Activated T-cell treated with anti-CD3 and anti-CD28 coated beads, Interleukin-2, amount 50 U/mL, for 4 hours (primary cell): ENCODE measurements at regions not wholly inside any gene's neighbourhood (a gene's known extent, or its start where the extent isn't known, plus 50 kb on each side); places are given as distances from the start of the nearest gene placed in this dataset.
"Not testable (repeated sequence)": the region's sequence is repeated elsewhere in the genome, so short reads cannot be mapped to it uniquely, and the experiment has no call there.

Experiments used
- ATAC-seq, 2 donors: fragments of 200-7000 bp; cut with Tn5 transposase; one replicate each; pipeline ENCODE4 v1.10.0; 2021
- DNase-seq: peaks from one replicate; pipeline ENCODE4 v3.0.0-alpha.2; 2020
- H3K27me3 Mint-ChIP-seq: one replicate; pipeline ENCODE4 v1.8.0; 2021; ENCODE audit warnings: low read depth, mixed read lengths
- H3K36me3 Mint-ChIP-seq: one replicate; pipeline ENCODE4 v1.8.0; 2022; ENCODE audit warnings: mixed read lengths; ENCODE audit not compliant: insufficient read depth
- H3K4me1 Mint-ChIP-seq: one replicate; pipeline ENCODE4 v1.8.0; 2021; ENCODE audit warnings: low read depth, mixed read lengths
- H3K4me3 Mint-ChIP-seq: one replicate; pipeline ENCODE4 v1.8.0; 2021; ENCODE audit warnings: mild to moderate bottlenecking, moderate library complexity, mixed read lengths
- H3K9me3 Mint-ChIP-seq: one replicate; pipeline ENCODE4 v1.8.0; 2021; ENCODE audit warnings: mixed read lengths

DNA sequence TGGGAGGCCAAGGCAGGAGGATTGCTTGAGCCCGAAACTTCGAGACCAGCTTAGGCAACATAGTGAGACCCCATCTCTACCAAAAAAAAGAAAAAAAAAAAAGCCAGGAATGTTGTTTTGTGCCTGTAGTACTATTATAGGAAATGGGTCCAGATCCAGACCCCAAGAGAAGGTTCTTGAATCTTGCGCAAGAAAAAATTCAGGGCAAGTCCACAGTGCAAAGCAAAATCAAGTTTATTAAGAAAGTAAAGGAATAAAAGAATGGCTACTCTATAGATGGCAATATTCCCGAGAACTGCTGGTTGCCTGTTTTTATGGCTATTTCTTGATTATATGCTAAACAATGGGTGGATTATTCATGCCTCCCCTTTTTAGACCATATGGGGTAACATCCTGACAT lies 51.2 kb upstream of the RDX start:
- no peak overlapping the region for H3K4me3 Mint-ChIP-seq
- no peak for ATAC-seq
- peaks cover 61% of the 10 kb centered on the region for H3K4me1 Mint-ChIP-seq
- peaks cover 5% of the 10 kb centered on the region for H3K9me3 Mint-ChIP-seq
- H3K27me3 Mint-ChIP-seq, result no peaks in the 10 kb centered on the region
- no peak for DNase-seq
- no peaks in the 10 kb centered on the region for H3K36me3 Mint-ChIP-seq

DNA sequence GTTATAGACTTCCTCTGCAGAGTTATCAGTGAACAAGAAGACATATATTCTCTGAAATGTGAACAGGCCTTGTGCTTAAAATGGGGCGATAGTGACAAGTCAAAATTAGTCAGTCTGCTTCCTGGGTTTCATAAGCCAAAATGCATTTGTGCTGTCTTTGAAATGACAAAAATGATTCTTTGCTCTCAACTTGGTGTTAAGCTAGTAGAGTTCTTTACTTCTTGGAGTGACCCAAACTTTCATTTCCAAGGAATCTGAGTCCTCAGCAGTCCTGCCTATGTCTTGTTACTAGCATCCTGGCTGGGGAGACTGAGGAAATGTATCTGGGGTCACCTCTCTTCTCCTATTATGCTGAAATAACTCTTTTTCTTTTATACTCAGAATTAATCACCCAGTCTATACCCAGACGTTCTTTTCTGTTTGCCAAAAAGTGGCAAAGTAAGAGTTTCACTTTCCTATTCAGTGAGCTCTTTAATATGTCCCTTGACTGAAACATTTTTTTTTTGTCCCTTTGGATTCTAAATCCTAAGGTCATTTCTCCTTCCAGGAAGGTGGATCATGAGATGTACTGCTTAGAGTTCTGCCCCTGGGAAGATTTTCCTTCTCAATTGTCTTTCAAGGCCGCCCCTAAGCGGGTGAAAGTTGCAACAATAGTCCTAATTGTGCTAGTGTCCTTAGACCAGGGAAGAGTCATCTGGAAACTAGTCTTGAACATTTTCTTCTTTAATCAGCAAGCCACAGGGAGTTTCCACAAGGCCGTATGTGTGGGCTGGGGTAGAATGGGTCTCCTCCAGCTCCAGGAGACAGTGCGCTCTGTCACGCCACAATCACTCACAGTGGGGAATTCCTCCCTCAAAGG lies 53.0 kb upstream of the RDX start:
- H3K4me1 Mint-ChIP-seq, result peaks cover 56% of the 10 kb centered on the region

DNA sequence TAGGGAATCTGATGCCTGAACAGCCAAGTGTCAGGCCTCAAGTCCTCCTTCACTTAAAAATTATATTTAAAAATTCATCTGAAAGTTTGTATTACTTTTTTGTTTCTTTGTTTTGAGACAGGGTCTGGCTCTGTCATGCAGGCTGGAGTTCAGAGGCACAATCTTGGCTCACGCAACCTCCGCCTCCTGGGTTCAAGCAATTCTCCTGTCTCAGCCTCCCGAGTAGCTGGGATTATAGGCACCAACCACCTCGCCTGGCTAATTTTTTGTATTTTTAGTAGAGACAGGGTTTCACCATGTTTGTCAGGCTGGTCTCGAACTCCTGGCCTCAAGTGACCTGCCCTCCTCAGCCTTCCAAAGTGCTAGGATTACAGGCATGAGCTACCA lies 53.6 kb upstream of the RDX start:
- not testable (repeated sequence) for H3K36me3 Mint-ChIP-seq, H3K4me3 Mint-ChIP-seq, H3K9me3 Mint-ChIP-seq, ATAC-seq, DNase-seq, H3K27me3 Mint-ChIP-seq
- H3K4me1 Mint-ChIP-seq, result peaks cover 56% of the 10 kb centered on the region

More for the DNA sequence above, 53.0 kb upstream of the RDX start:
- no peaks in the 10 kb centered on the region for H3K36me3 Mint-ChIP-seq
- H3K9me3 Mint-ChIP-seq, result no peaks in the 10 kb centered on the region
- H3K27me3 Mint-ChIP-seq, result no peaks in the 10 kb centered on the region
- peak; percentile 25 for DNase-seq
- peak overlapping the region; percentile 67 for H3K4me3 Mint-ChIP-seq
- peak; percentile 80 to 82 for ATAC-seq

DNA sequence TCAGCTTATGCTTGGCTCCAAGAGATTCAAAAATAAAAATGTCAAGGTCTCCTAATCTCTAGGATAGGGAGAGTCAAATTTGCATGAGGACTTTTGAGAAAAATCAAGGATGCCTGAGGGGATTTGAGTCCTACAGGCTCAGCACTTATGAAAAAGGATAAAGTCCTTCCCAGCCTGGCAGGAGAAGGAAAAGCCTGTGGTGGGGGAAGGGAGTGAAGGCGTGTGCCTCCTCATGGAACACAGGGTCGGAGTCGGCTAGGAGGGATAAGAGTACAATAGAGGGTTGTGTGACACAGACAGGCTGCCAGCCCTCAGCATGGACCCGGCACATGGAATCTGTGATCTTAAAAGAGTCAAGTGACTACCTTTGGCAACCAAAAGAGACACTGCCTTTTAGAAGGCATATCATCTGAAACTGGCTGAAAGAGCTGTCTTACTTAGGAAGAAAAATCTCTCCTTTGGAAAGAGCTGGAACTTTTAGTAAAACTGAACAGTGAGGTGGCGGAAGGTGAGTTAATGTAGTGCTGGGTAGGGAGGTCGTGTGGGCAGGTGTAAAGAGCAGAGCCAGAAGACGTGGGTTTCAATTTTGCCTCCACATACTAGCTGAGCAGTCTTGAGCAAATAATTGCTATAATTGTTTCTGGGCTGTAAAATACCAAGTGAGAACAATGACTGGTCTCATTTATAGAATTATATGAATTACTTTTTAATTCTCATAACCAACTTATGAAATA lies 58.8 kb upstream of the RDX start:
- no peaks in the 10 kb centered on the region for H3K9me3 Mint-ChIP-seq
- no peak for DNase-seq
- H3K4me1 Mint-ChIP-seq, result peaks cover 20% of the 10 kb centered on the region
- no peaks in the 10 kb centered on the region for H3K27me3 Mint-ChIP-seq
- ATAC-seq, result peak in 1 of 2 donors; percentile 47
- H3K4me3 Mint-ChIP-seq, result no peak overlapping the region
- no peaks in the 10 kb centered on the region for H3K36me3 Mint-ChIP-seq

DNA sequence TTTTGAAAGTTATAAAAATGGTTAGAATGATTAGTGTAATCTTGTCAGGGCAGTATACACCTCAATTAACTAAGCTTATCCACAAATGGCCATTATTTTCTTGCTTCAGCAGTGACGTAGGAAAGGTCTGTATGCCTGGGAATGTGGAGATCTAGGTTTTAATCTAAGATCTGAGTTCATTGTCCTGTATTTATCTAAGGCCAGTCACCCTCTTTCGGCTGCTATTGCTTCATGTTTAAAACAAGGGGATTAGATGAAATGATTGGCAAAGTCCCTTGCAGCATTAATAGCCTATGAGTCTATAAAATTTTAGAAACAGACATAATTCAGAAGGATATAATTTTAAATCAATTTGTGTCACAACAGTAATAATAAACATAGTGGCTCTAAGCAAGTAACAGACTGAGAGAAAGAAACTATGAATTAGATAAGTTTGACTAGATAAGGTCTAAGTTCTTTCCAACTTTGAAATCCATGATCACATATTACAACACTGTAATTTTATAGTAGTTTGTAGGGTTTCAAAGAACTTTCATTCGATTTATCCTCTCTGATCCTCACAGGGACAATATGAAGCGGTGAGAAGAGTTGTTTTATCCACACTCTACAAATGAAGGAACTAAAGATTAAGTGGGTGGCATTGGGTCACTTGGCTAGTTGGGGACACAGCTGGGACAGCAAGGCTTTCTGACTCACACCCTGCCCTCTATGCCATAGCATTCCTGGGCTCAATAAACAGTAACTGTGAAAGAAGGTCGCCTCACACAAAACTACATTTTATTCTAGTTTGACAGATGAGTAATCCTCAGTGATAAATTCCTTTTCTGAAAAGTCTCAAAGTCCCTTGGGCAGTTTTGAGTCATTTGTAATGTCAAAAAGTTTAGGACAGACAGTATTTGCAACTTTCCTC lies 60.6 kb upstream of the RDX start:
- DNase-seq, result no peak
- no peaks in the 10 kb centered on the region for H3K36me3 Mint-ChIP-seq
- H3K4me3 Mint-ChIP-seq, result no peak overlapping the region
- H3K4me1 Mint-ChIP-seq, result peaks cover 12% of the 10 kb centered on the region
- H3K9me3 Mint-ChIP-seq, result no peaks in the 10 kb centered on the region
- H3K27me3 Mint-ChIP-seq, result no peaks in the 10 kb centered on the region
- peak; percentile 43 to 59 for ATAC-seq

DNA sequence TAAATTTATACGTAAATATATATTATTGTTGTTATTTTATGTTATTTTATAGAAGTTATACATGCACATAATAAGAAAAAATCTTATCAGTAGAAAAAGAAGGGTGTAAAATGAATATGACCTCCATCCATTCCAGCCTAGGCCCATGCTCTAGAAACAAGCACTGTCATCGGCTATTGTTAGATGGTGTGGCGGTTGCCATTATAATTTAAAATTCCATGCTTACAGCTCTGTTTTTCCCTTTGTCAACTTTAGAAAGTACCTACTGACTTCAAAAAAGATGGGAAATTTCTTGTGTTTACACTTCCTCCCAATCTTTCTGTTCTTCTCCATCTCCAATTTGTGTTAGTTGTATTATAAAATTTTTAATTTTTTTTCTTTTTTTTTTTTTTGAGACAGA lies 61.9 kb upstream of the RDX start:
- Mint-ChIP-seq H3K27me3 (no peaks in the 10 kb centered on the region), H3K36me3 (no peaks in the 10 kb centered on the region), H3K4me1 (peaks cover 12% of the 10 kb centered on the region), H3K4me3 (no peak overlapping the region), H3K9me3 (no peaks in the 10 kb centered on the region)
- ATAC-seq, result no peak
- no peak for DNase-seq

DNA sequence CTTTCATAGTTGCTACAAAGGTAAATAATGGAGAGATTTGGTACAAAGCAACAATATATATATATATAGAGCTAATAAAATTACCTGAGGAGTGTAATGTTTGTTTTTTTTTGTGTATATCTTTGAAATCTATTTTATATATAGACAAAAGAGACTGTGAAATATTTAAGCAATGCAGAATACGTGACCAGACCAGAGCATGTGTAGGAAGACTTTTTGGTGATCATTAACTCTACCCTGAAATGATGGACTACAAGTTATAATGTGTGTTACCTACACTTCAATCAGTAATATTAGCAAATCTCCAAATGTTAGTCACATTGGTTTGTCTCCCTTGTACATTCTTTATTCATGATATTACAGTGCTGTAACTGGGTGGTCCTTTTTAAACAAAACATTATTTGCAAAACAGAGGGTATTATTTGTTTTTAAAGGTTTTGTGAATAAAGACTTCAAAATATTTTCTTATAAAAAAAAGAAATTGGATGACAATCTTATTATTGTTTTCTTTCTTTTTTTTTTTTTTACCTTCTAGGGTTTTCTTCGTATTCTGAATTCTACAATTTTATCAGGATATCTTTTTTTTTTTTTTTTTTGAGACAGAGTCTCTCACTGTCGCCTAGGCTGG lies 64.5 kb upstream of the RDX start:
- H3K27me3 Mint-ChIP-seq, ATAC-seq: not testable (repeated sequence)

DNA sequence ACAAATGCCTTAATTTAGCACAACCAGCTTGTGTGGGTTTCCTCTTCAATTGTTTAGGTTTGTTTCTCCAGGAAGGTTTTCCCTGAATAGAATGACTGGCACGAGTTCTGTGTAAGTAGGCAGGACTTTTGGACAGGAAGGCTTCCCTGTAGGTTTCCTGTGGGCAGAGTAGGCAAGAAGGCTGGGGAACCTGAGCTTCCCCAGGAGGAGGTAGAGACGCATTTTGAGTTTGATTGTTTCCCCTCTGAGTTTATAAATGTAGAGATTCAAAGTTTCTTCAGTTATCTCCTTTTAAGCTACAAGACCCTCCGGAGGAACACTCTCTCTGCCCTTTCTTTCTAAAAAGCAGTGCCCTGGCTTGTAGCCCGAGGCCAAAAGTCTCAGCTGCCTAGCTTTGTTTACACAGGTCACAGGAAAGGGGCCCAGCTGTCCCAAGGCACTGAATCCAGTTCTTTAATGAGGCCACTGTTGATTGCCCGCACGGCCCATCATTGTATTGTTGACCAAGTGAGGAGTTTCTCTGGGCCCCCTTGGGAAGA lies 66.6 kb upstream of the RDX start:
- no peak overlapping the region for H3K4me3 Mint-ChIP-seq
- no peaks in the 10 kb centered on the region for H3K36me3 Mint-ChIP-seq
- H3K9me3 Mint-ChIP-seq, result no peaks in the 10 kb centered on the region
- ATAC-seq (no peak), DNase-seq (no peak)
- H3K4me1 Mint-ChIP-seq, result no peaks in the 10 kb centered on the region
- no peaks in the 10 kb centered on the region for H3K27me3 Mint-ChIP-seq

More for the DNA sequence above, 64.5 kb upstream of the RDX start:
- H3K9me3 Mint-ChIP-seq, DNase-seq, H3K4me3 Mint-ChIP-seq, H3K36me3 Mint-ChIP-seq, H3K4me1 Mint-ChIP-seq: not testable (repeated sequence)

DNA sequence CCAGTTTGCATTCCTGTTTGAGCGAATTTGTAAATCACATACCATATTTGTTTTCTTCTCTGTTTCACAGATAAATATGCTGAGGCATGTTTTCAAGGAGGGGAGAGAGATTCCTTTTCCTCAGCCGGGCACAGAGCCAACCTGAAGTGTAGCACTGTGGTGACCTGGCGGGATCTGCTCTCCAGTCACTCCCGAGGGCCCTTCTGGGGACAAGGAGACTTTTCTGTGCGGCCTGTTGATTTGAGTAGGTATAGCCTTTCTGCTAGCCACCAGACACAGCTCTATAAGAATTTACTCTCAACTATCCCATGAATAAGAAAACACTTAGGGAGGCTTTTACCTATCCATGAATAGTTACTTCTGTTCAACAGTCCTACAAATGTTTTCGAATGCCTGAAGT lies 63.5 kb upstream of the FDX1 start:
- H3K4me1 Mint-ChIP-seq, result no peaks in the 10 kb centered on the region
- no peaks in the 10 kb centered on the region for H3K9me3 Mint-ChIP-seq
- DNase-seq, result no peak
- H3K4me3 Mint-ChIP-seq, result no peak overlapping the region
- H3K36me3 Mint-ChIP-seq, result no peaks in the 10 kb centered on the region
- H3K27me3 Mint-ChIP-seq, result no peaks in the 10 kb centered on the region
- ATAC-seq, result no peak

DNA sequence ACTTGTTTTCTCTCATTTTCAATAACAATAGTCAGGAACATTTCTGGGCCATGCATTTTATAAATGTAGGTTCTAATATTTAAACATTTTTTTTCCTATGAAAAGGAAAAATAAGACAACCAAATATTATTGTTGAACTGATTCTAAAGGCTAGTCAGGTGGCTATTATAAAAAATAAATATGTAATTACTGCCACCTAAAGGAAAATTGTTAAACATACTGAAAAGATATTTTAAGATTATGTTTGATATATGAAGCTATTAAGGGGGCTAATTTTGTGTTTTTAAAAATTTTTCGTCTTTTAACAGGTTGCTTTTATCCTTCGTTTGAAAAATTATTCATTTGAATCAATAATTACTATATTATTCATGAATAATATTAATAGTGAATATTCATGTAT lies 62.2 kb upstream of the FDX1 start:
- Mint-ChIP-seq H3K9me3 (no peaks in the 10 kb centered on the region), H3K4me1 (no peaks in the 10 kb centered on the region), H3K4me3 (no peak overlapping the region), H3K27me3 (no peaks in the 10 kb centered on the region), H3K36me3 (no peaks in the 10 kb centered on the region)
- DNase-seq (no peak), ATAC-seq (no peak)

DNA sequence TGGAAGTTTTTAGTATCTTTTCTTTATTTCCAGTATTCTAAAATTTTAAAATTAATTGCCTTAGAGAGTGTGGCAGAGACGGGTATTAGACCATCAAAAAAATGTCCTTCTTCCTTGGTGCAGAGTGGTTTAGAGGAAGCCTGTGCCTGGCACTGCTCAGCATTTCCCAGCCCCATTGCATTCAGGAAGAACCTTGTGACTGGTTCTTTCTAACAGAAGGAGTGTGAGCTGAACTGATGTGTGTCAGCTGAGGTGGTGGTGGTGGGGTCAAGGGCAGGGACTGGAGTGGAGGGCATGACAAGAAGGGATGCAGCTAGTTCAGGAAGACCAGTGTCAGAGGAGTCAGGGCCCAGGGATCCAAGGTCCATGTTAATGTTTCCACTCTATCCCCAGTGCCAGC lies 58.7 kb upstream of the FDX1 start:
- no peaks in the 10 kb centered on the region for H3K36me3 Mint-ChIP-seq
- DNase-seq (no peak), ATAC-seq (no peak)
- H3K9me3 Mint-ChIP-seq, result no peaks in the 10 kb centered on the region
- peaks cover 8% of the 10 kb centered on the region for H3K4me1 Mint-ChIP-seq
- no peak overlapping the region for H3K4me3 Mint-ChIP-seq
- H3K27me3 Mint-ChIP-seq, result no peaks in the 10 kb centered on the region

DNA sequence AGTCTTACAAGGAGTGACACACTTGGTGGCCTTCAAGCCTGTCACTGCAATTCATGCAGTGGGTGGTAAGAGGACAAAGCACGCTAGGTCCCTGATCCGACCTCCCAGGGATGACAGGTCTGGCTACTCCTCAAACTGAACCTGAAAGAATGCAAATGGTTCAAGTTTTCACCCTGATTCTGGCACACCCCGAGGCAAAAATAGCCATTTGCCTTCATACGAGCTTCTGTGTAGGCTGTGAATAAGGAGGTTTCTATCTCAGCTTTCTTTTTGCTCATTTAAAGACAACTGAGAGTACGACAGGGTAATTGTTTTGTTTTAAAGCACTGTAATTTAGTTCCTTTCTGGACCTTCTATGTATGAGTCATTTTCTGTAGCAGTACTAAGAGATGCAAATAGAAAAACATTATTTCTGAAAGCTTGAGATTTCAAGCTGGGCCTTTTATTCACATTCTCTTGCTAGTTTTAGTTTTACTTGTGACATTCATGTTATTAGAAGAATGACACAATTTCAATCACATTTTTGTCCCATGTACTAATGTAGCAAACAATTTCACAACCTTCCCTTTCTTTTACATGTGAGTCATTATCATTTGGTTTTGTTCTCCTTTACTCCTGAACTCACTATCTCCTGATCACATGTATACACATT lies 56.6 kb upstream of the FDX1 start:
- peaks cover 12% of the 10 kb centered on the region for H3K4me1 Mint-ChIP-seq
- H3K9me3 Mint-ChIP-seq, result no peaks in the 10 kb centered on the region
- H3K27me3 Mint-ChIP-seq, result no peaks in the 10 kb centered on the region
- no peak overlapping the region for H3K4me3 Mint-ChIP-seq
- ATAC-seq (peak; percentile 88), DNase-seq (no peak)
- no peaks in the 10 kb centered on the region for H3K36me3 Mint-ChIP-seq

DNA sequence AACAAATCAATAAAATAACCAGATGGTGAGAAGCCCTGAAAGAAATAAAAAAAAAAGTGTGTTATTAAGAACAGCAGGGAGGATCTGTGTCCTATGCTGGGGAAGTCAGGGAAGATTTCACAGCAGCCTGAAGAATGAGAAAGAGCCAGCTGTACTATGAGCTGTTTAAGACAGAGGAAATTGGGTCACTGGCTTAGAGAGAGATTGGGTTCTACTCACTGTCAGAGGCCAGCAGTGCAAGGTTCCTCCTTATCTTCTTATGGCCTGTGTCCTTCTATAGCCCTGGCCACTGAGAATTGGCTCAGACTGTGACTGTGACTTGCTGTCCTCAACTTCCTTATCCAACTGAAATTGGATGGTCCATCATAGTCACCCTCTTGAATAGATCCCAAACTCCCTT lies 54.8 kb upstream of the FDX1 start:
- H3K4me3 Mint-ChIP-seq, result no peak overlapping the region
- no peak for ATAC-seq
- peaks cover 12% of the 10 kb centered on the region for H3K4me1 Mint-ChIP-seq
- no peaks in the 10 kb centered on the region for H3K27me3 Mint-ChIP-seq
- H3K9me3 Mint-ChIP-seq, result no peaks in the 10 kb centered on the region
- no peaks in the 10 kb centered on the region for H3K36me3 Mint-ChIP-seq
- DNase-seq, result no peak
